HG02885 (cell line): ENCODE measurements at regions not wholly inside any gene's neighbourhood (a gene's known extent, or its start where the extent isn't known, plus 50 kb on each side); places are given as distances from the start of the nearest gene placed in this dataset.

ENCODE experiments used
- ATAC-seq: cut with Tn5 transposase; IDR thresholded peaks from one replicate; pipeline ENCODE4 v1.9.1; 2021; ENCODE audit warnings: mild to moderate bottlenecking; ENCODE audit not compliant: unreplicated experiment, poor library complexity

DNA sequence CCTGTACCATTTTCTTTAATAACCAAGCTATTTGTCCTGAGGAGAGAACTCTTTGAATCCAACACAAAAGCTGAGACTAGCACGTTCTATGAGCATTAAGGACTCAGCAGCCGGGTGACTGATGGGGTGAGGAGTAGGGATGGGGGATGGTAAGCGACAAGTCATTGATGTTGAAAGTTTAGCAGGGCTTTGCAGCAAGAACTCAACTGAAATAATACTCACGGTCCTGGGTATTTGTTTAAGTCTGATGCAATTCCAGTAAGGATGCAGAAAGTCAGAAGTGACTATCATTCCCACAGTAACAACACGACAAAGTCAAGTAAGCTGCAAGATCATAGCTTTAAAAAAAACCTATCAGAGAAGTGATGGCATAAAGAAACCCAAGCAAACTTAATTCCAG, 131.1 kb downstream of the ACTL7B start:
- no peak for ATAC-seq

GRCh38 chr9:108724122-108724521, 131.7 kb downstream of the ACTL7B start:
- no peak for ATAC-seq

DNA sequence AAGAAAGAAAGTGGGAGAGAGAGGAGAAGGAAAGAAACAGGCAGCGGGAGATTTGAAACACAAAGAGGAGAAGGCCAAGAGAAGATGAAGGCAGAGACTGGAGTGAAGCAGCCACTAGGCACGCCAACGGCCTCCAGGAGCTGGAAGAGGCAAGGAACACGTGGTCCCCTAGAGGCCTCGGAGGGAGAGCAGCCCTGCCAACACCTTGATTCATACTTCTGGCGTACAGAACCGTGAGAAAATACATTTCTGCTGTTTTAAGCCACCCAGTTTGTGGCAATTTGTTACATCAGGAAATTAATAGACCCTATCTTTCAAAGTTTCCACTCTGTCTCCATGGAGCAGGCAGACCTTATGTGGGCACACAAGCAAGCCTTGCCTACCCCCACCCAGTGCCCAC, 133.4 kb downstream of the ACTL7B start:
- no peak for ATAC-seq

GRCh38 chr9:108720191-108720642, 135.6 kb downstream of the ACTL7B start:
- no peak for ATAC-seq

DNA sequence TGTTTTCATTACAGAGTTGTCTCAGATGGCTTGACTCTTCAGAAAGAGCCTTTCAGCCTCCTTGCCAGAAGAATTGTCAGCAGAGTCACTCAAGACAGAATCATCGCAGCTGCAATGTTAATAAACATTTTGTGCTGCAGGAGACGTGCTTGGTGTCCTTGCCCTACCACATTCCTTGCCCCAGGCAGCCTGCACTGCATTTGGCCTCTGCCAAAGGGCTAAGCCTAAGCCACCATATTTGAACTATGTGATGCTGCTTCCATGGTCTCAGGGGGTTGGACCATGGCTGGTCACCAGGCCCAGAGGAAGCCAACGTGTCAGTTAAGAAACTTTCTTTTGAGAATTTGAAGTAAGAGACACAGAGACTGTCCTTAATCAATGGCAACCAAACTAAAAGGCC, 145.4 kb downstream of the ACTL7B start:
- ATAC-seq, result no peak

DNA sequence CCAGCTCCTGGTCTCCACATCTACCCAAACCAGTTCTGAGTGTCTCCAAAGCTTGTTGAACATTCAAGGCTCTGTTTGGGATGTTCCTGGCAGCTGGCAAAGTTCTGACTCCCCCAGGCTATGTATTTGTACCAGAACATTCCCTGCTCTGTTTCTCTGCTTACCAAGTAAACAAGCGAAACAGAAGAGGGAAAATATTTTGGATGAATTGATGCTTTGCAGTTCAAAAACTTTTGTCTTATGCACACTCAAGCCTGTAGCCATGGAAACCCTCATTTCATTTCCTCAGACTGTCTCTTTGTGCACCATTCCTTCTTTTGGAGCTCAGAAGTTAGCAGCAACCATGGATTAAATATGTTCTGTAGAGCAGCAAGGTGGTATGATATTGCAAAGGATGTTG, 145.8 kb downstream of the ACTL7B start:
- no peak for ATAC-seq

DNA sequence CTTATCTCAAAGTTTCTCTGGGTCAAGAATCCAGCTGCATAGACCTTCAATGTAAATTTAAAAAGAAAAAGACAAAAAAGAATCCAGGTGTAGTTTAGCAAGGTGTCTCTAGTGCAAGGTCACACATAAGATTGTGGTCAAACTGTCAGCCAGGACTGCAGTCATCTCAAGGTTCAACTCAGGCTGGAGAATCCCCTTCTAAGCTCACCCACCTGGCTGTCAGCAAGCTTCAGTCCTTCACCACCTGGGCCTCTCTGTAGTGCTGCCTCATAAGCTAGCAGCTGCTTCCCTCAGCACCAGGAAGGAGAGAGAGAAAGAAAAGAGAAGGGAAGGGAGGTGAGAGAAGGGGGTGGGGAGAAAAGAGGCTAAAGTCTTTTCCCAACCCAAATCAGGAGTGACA, 146.7 kb downstream of the ACTL7B start:
- no peak for ATAC-seq

GRCh38 chr9:108708448-108708847, 147.3 kb downstream of the ACTL7B start:
- ATAC-seq, result no peak

DNA sequence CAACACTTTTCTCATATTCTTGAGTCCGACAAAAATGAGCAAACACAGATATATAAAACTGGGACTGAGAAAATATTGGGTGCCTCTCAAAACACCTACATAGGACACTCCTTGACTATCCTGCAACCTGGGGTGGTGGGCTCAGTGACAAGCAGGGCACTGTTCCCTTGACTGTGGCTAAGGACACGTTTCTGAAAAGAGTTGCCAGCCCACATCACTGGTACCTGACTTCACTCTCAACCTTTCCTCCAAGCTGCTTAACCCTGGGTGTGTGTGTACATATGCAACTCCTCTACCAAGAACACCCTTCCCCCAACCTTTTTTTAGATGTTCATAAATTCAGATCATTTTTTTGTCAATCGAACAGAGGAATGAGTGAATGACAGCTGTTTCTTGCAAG, 148.7 kb downstream of the ACTL7B start:
- no peak for ATAC-seq

DNA sequence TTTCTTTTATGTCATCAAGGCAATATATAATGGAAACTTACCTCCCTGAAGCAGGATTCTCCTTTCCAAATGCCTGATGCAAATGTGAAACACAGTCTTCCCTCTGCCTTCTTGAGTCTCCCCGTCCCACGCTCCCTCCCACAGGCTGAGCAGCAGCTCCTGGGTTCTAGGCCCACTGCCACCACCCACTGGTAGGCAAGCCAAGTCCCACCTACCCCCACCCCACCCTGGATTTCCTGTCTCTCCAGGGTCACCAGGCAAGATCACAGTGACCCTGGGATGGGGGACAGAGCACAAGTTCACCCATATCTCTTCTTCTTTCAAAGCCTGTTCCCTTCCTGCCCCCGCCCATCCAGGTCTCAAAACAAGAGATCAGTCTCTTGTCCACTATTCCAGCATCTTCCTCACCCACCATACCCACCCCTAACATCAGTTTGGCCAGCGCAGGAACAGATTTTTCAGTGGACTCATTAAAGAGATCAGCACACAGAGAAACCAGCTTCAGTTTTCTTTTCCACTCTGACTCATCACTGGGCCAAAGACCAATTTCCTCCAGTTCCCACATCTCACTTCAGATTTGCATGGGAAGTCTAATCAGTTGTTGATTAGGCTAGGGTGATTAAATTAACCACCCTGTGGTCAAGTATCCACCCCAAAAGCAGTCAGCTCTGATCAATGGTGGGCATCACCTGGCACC, 151.5 kb downstream of the ACTL7B start:
- ATAC-seq, result no peak

- no peak for ATAC-seq
Measured at GRCh38 chr9:108703429-108703828, 152.4 kb downstream of the ACTL7B start.

DNA sequence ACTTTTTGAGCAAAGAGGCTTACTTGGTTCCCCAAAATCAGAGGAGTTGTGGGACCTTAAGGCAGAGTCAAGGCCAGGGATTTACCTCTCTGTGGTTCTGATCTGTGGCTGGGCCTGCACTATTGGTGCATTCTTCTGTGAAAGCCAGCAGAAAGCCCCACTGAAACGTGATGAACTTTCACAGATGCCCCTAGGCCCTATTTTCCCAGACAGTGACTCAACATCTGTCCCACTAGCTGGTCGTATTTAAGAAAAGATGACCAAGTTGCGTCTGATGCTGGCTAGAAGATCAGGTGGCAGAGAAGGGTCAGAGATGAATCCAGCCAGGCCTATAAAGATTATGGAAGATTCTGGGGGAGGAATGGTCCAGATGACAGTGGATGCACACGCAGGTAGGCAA, 153.1 kb downstream of the ACTL7B start:
- ATAC-seq, result no peak

GRCh38 chr9:108698801-108699200, 157.0 kb downstream of the ACTL7B start:
- ATAC-seq, result no peak

GRCh38 chr9:108698231-108698630, 157.6 kb downstream of the ACTL7B start:
- no peak for ATAC-seq

DNA sequence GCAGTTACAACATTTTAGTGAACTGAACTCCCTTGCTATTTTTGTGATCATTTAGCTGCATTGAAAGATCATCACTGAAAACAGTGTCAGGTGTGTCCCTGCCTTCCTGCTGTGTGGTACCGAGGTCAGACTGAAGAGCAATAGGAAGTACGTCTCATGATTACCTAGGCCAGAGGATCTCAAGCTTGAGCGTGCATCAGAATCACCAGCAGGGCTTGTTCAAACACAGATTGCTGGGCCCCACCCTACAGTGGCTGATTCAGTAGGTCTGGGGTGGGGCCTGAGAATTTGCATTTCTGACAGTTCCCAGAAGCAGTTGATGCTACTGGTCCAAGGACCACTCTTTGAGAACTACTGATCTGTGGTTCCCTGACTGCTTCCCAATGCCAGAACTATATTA, 159.6 kb downstream of the ACTL7B start:
- no peak for ATAC-seq

- no peak for ATAC-seq
Measured at GRCh38 chr9:108694170-108694569, 161.6 kb downstream of the ACTL7B start.

- ATAC-seq, result no peak
Measured at GRCh38 chr9:108691614-108692013, 164.2 kb downstream of the ACTL7B start.

- ATAC-seq, result no peak
Measured at GRCh38 chr9:108688676-108689075, 167.1 kb downstream of the ACTL7B start.

GRCh38 chr9:108688051-108688450, 167.7 kb downstream of the ACTL7B start:
- no peak for ATAC-seq

DNA sequence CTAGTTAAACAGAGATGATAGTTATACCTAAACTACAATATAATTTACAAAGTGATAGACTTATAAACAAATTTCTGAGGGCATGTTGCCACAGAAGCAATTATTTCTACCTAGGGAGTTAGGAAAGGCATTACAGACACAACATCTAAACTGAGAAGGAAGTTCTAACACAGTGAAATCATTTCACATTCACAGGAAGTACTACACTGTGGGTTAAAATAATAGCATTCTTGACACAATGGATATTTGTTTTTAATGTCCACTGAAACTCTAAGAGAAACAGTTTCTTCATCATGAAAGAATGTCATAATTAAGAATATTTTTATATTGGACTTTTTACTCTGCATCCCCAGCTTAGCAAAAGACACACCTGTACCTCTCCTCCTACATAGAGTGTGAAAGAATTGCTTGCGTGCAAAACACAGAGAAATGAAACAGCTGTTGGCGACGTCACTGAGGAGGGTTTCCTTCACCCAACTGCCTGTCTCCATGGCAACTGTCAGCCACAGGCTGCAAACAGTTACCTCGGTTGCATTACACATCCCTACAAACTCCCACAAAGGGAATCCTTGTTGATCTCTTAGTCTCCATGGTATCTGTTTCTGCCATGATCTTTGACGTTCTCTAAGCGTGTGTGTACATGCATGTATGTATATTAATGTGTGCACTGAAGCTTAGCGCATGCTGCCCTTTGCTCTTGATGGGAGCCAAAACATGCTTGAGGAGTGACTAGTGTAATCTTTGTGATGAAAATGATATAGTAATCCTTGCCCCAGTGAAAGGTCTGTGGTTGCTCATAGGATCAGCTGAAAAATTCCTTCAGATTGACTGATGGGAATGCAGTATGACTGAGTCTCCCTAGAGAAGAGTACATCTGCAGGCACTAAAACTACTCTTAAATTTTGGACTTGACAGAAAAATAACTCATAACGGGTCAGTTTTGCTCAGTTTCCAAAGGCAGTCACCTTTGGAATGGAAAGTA, 168.5 kb downstream of the ACTL7B start:
- no peak for ATAC-seq

DNA sequence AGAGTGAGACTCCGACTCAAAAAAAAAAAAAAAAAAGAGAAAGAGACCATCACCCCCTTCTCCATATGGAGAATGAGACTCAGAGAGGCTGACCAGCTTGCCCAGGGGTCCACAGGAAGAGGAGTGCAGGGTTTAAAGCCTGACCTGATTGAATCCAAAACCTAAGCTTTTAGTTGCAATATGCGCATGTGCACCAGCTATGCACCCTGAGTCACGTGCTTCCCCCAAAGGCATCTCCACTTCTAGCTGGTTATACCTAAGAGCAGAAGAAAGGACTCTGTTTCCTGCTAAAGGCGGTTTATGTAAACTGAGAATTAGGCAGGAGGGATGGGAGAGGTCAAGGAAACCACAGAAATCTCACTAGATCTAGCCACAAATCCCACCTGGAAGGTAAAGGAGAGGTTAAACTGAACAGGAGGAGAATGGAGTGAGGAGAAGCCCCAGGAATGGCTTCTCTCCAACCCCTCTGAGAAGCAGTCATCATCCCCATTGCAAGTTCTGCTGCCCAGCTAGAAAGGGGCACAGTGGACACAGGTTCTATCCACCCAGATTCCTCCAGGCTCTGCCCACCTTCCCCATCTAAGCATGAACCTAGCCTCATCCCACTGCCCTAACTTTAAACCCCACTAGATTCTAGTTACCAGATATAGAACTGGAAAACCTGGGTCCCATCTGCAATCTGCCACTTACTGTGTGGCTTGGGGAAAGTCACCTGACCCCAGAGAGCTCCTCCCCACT, 171.3 kb downstream of the ACTL7B start:
- no peak for ATAC-seq
